ENCODE measurements at regions not wholly inside any gene's neighbourhood (a gene's known extent, or its start where the extent isn't known, plus 50 kb on each side); places are given as distances from the start of the nearest gene placed in this dataset.

DNA sequence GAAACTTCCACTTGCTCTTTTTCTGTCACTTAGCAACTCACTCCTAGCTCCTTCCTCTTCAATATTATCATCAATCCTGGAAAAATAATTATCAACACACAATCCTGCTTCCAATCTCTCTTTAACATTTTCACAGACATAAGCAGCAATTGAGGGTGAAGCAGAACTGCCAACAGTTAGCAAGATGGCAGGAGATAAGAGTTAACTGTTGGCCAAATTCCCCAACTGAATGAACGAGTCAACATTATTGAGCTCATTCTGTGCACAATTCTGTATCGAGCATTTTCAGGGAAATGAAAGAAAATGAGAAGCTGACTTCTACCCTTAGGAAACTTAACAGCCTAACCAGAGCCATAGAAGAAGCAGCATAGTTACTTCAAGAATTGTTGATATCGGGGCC is 152.0 kb downstream of the KCNA5 start:
- TF ChIP-seq, protein P1, sequence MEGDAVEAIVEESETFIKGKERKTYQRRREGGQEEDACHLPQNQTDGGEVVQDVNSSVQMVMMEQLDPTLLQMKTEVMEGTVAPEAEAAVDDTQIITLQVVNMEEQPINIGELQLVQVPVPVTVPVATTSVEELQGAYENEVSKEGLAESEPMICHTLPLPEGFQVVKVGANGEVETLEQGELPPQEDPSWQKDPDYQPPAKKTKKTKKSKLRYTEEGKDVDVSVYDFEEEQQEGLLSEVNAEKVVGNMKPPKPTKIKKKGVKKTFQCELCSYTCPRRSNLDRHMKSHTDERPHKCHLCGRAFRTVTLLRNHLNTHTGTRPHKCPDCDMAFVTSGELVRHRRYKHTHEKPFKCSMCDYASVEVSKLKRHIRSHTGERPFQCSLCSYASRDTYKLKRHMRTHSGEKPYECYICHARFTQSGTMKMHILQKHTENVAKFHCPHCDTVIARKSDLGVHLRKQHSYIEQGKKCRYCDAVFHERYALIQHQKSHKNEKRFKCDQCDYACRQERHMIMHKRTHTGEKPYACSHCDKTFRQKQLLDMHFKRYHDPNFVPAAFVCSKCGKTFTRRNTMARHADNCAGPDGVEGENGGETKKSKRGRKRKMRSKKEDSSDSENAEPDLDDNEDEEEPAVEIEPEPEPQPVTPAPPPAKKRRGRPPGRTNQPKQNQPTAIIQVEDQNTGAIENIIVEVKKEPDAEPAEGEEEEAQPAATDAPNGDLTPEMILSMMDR (IDR thresholded peaks at IDR 0.05) = no peak
- TF ChIP-seq POLR2A (IDR thresholded peaks at IDR 0.05) (no peak), EP300 (IDR thresholded peaks at IDR 0.05) (no peak)

Data from gastroesophageal sphincter (tissue), 3 donors.